CD4-positive, alpha-beta T cell treated with Interleukin-2 at 100 ng/mL for 4 hours (primary cell): ENCODE measurements at regions not wholly inside any gene's neighbourhood (a gene's known extent, or its start where the extent isn't known, plus 50 kb on each side); places are given as distances from the start of the nearest gene placed in this dataset.

Experiments
- DNase-seq: peaks from one replicate; pipeline ENCODE4 v3.0.0-alpha.2; 2020; ENCODE audit warnings: low spot score

- DNase-seq, result no peak
Observed at GRCh38 chr3:72134989-72135451, 350.1 kb upstream of the PROK2 start.

GRCh38 chr3:72133329-72134011 lies 348.5 kb upstream of the PROK2 start:
- DNase-seq, result no peak

- DNase-seq, result no peak
Observed at GRCh38 chr3:72131899-72132298, 347.0 kb upstream of the PROK2 start.

- DNase-seq, result no peak
Observed at GRCh38 chr3:72130565-72130964, 345.6 kb upstream of the PROK2 start.

- DNase-seq, result no peak
Observed at GRCh38 chr3:72129501-72130094, 344.6 kb upstream of the PROK2 start.

- DNase-seq, result no peak
Observed at GRCh38 chr3:72128921-72129320, 344.0 kb upstream of the PROK2 start.

DNA sequence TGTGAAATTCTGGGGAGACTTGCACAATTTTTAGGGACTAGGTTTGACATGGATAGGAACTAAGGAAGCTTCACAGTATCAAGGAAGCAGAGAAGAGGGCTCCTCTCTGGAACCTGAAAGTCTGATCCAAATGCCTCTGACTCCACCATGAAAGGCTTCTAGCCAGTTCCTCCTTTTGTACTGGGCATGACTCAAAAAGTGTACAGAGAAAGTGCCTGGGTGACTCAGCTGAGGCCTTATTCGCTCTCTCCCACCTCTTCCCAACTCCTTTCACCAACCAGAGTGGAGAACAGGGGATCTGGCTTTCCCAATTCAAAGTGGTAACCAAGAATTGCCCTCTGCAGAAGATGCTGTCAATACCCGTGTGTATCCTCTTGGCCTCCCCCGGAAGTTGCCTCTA lies 342.9 kb upstream of the PROK2 start:
- no peak for DNase-seq

DNA sequence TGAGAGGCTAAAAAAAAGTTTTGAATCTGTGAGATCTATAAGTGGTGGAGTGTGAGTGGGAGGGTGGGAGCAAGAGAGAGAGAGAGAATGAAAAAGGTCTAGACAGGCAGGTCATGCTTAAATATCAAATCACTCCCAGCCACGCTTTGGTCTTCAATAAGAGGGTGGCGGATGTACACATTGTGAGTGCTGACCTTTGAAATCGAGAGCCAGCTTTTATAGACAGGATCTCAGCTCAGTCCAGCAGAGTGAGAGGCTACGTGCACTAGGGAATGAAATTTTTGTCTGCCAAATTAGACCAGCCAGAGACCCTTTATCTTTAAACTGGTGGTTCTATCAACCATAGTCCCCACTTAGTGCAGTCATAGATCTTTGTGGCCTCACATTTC lies 342.3 kb upstream of the PROK2 start:
- DNase-seq, result no peak

- DNase-seq, result no peak
Observed at GRCh38 chr3:72126441-72127223, 341.7 kb upstream of the PROK2 start.

GRCh38 chr3:72123908-72124441 lies 339.0 kb upstream of the PROK2 start:
- DNase-seq, result no peak

DNA sequence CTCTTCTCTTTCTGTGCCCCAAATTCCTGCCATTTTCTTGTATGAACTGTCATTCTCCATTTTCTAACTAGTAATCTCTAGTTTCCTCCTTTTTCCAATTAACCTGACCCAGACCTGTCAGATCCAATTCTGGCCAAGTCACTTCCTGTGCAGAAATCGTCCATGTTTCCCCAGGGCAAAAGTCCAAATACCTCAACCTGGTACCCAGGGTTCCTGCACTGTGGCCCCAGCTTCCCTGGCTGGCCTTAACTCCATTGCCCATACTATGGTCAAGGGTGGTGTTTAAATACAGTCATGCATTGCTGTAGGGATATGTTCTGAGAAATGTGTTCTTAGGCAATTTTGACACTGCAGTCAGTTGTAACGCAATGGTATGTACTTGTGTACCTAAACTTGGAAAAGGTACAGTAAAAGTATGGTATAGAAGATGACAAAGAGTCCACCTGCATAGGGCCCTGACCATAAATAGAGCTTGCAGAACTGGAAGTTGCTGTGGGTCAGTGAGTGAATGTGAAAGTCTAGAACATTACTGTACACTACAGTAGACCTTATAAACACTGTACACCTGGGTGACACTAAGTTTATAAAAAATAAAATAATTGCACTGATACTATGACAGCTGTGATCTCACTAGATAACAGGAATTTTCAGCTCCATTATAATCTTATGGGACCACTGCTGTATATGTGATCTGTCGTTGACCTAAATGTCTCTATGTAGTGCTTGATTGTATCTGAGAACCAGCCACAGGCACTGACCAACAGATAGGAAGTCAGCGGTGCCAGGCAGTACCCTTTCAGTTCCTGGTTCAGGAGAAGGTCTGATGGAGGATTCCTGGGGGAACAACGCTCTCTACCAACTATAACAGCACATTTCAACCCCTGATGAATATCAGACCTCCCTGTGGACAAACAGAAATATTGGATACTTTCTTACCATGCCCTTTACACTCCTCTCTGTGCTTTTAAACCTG lies 336.1 kb upstream of the PROK2 start:
- DNase-seq, result no peak

DNA sequence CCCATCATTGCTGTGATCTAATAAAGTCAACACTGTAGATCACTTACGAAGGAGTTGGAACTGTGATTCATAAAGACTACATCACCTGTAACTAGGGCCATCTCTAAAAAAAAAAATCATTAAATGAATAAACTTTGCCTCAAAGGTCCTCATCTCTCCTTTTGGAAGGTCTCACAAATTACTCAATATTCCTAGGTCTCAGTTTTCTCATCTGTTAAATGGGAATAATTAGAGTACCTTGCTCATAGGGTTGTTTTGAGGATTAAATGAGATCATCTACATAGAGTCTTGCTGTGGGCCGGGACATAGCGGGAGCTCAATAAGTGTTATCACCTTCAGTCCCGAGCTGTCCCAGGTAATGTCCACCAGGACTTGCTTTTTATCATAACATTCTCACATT lies 335.1 kb upstream of the PROK2 start:
- DNase-seq, result no peak

GRCh38 chr3:72118628-72119027 lies 333.7 kb upstream of the PROK2 start:
- no peak for DNase-seq

- no peak for DNase-seq
Observed at GRCh38 chr3:72116226-72116625, 331.3 kb upstream of the PROK2 start.

DNA sequence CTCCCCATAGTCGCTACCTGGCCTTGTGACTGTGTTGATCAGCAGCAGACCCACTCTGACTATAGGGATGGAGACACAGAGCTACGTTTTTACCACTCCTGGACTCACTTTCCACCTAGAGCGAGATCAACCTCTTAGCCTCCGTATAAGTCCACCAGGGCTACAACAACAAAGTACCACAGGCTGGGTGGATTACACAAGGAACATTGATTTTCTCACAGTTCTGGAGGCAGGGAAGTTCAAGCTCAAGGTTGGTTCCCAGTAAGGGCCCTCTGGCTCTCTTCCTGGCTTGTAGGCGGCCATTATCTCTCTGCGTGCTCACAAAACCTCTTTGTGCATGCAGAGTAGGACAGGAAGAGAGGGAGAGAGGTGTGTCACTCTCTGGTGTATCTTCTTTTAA lies 330.4 kb upstream of the PROK2 start:
- no peak for DNase-seq

DNA sequence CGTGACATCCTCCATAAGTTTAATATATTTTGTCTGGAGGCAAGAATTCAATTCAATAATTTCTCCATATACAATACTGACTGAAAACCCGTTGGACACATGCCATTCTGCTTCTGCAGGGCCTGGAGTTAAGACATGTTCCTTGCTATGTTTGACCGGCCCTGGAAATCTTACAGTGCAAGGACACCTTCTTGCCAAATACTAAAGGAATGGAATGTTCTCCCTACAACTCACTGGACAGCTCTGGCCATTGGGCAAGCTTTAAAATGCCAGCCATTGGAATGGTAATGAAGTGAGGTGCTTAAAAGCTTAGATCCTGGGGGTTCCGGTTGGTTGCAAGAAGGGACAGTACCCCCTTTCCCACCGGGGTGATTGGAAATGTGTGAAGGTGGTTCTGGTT lies 329.8 kb upstream of the PROK2 start:
- DNase-seq, result no peak

DNA sequence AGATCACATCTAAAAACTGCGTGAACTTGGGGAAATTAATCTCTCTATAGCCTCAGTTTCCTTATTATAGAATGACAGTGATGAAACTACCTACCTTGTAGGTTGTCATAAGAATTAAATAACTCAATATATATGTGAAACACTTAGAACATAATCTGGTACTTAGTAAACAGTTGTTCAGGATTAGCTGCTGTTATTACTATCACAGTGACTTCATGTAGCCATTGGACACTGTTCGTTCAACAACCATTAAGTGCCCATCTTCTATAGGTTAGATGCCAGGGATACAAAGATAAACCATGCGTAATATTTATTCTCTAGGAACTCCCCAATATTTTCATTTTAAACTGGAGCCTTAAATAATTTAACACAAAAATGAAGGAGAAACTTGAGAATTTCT lies 329.0 kb upstream of the PROK2 start:
- DNase-seq, result no peak

DNA sequence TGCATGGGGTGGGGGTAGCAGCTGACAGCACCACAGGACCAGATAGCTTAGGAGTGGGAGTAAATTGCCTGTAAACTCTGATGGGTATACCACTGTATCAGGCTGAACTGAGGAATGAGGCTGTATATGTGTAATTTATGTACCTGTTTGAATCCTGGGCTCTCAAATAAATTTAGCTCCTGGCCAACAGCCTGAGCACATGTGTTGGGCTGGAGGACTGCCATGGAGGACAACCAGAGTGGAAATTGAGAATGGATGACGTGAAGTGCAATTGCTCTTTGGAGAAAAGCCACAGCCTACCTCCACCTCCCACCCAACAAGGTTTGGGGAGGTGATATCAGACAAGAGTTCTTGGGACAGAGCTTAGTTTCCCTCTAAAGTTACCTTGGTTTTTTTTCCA lies 328.6 kb upstream of the PROK2 start:
- no peak for DNase-seq

DNA sequence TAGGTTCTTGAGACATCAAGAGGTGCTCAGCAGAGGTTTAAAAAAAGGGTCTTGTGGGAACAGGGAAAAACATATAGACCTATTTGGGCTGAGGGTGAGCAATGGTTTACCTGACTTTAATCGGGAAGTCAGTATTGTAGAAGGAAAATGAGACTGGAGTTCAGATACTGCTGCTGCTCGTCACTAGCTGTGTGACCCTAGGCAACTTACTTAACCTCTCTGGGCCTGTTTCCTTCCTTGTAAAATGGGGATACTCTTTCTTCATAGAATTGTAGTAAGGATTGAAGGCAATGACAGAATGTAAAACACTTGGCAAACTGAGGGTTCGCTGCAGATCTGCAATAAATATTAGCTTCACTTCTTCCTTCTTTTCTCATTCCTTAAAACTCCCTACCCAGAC lies 327.5 kb upstream of the PROK2 start:
- no peak for DNase-seq

GRCh38 chr3:72111265-72112205 lies 326.6 kb upstream of the PROK2 start:
- DNase-seq, result no peak
